ENCODE measurements at regions not wholly inside any gene's neighbourhood (a gene's known extent, or its start where the extent isn't known, plus 50 kb on each side); places are given as distances from the start of the nearest gene placed in this dataset.
"Not testable (repeated sequence)": the region's sequence is repeated elsewhere in the genome, so short reads cannot be mapped to it uniquely, and the experiment has no call there.

- DNase-seq (ENCODE audit: extremely low read depth, low read depth, low spot score): not testable (repeated sequence)
Measured at GRCh38 chr12:76292891-76293290, 55.3 kb downstream of the BBS10 start.

- DNase-seq (ENCODE audit: extremely low read depth, low read depth, low spot score): not testable (repeated sequence)
Measured at GRCh38 chr12:76292305-76292704, 55.9 kb downstream of the BBS10 start.

GRCh38 chr12:76290963-76291859 is 57.0 kb downstream of the BBS10 start:
- DNase-seq (ENCODE audit: extremely low read depth, low read depth, low spot score): no peak

- no peak for DNase-seq (ENCODE audit: extremely low read depth, low read depth, low spot score)
Measured at GRCh38 chr12:76288218-76288617, 60.0 kb downstream of the BBS10 start.

GRCh38 chr12:76284816-76285750 is 63.1 kb downstream of the BBS10 start:
- DNase-seq (ENCODE audit: extremely low read depth, low read depth, low spot score): no peak

- no peak for DNase-seq (ENCODE audit: extremely low read depth, low read depth, low spot score)
Measured at GRCh38 chr12:76282744-76283143, 65.5 kb downstream of the BBS10 start.

GRCh38 chr12:76277480-76277879 is 70.7 kb downstream of the BBS10 start:
- DNase-seq (ENCODE audit: extremely low read depth, low read depth, low spot score): no peak

- DNase-seq (ENCODE audit: extremely low read depth, low read depth, low spot score): no peak
Measured at GRCh38 chr12:76276499-76277151, 71.6 kb downstream of the BBS10 start.

GRCh38 chr12:76275511-76276093 is 72.6 kb downstream of the BBS10 start:
- no peak for DNase-seq (ENCODE audit: extremely low read depth, low read depth, low spot score)

- DNase-seq (ENCODE audit: extremely low read depth, low read depth, low spot score): no peak
Measured at GRCh38 chr12:76274420-76275083, 73.7 kb downstream of the BBS10 start.

GRCh38 chr12:76272287-76272686 is 75.9 kb downstream of the BBS10 start:
- no peak for DNase-seq (ENCODE audit: extremely low read depth, low read depth, low spot score)

- DNase-seq (ENCODE audit: extremely low read depth, low read depth, low spot score): no peak
Measured at GRCh38 chr12:76270657-76271358, 77.4 kb downstream of the BBS10 start.

GRCh38 chr12:76268267-76268666 is 79.9 kb downstream of the BBS10 start:
- no peak for DNase-seq (ENCODE audit: extremely low read depth, low read depth, low spot score)

GRCh38 chr12:76266797-76267196 is 81.4 kb downstream of the BBS10 start:
- no peak for DNase-seq (ENCODE audit: extremely low read depth, low read depth, low spot score)

- no peak for DNase-seq (ENCODE audit: extremely low read depth, low read depth, low spot score)
Measured at GRCh38 chr12:76265424-76266180, 82.6 kb downstream of the BBS10 start.

GRCh38 chr12:76264611-76265012 is 83.6 kb downstream of the BBS10 start:
- no peak for DNase-seq (ENCODE audit: extremely low read depth, low read depth, low spot score)

GRCh38 chr12:76263696-76264095 is 84.5 kb downstream of the BBS10 start:
- no peak for DNase-seq (ENCODE audit: extremely low read depth, low read depth, low spot score)

- no peak for DNase-seq (ENCODE audit: extremely low read depth, low read depth, low spot score)
Measured at GRCh38 chr12:76260390-76260748, 87.8 kb downstream of the BBS10 start.

Measured in glomerular endothelial cell (primary cell).